NCI-H748 treated with DMSO at 0.1 percent for 48 hours (cell line): ENCODE measurements at regions not wholly inside any gene's neighbourhood (a gene's known extent, or its start where the extent isn't known, plus 50 kb on each side); places are given as distances from the start of the nearest gene placed in this dataset.

Source experiments
- DNase-seq: peaks from one replicate; lab custom pipeline; 2025; lab: John Stamatoyannopoulos, UW

DNA sequence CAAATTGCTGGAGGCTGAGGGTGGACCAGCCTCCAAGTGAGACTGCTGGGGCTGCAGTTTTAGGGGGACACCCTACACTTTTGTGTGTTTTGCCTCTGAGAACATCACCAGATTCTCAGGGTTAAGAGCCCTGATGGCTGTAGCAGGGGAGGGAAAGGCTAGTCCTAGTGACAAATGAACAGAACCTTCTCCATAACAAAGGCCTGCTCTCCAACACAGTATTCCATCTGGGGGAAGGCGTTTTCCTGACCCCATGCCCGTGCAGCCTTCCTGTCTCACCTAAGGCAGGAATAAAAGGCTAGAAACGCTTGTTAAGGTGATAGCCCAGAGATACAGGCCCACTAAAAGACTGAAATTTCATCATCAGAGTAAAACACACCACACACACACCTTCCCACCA is 50.2 kb upstream of the NSMCE3 start:
- DNase-seq, result no peak
